ENCODE measurements at regions not wholly inside any gene's neighbourhood (a gene's known extent, or its start where the extent isn't known, plus 50 kb on each side); places are given as distances from the start of the nearest gene placed in this dataset.
"Not testable (repeated sequence)": the region's sequence is repeated elsewhere in the genome, so short reads cannot be mapped to it uniquely, and the experiment has no call there.

DNA sequence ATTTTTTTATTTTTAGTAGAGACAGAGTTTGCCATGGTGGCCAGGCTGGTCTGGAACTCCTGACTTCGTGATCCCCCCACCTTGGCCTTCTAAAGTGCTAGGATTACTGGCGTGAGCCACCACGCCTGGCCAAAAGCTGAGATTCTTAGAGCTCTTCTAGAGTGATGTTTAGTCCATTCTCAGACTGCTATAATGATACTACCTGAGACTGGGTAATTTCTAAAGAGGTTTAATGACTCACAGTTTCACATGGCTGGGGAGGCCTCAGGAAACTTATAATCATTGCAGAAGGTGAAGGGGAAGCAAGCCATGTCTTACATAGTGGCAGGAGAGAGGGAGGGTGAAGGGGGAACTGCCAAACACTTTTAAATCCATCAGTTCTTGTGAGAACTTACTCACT, 1804.9 kb upstream of the LRRTM1 start:
- DNase-seq (ENCODE audit: low spot score): no peak

- no peak for DNase-seq (ENCODE audit: low spot score)
Observed at GRCh38 chr2:82098617-82099016, 1794.1 kb upstream of the LRRTM1 start.

DNA sequence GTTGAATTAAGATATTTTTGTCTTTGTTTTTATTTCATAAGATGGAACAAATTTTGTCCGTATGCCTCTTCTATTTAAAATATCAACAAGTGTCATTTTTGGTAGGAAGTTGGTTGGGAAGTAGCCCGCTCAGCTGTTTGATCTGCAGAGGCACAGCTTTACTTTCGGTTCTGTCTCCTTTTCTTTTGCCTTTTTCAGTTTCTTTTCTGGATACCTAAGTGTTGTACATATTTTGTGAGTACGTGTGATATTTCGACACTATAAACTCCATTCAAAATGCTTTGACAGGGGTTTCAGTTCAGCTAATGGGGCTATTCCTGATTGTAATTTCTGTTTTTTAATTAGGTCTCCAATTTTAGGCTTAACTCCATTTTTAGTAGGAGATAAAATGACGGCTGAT, 1785.0 kb upstream of the LRRTM1 start:
- no peak for DNase-seq (ENCODE audit: low spot score)

- no peak for DNase-seq (ENCODE audit: low spot score)
Observed at GRCh38 chr2:82084679-82085392, 1780.3 kb upstream of the LRRTM1 start.

DNA sequence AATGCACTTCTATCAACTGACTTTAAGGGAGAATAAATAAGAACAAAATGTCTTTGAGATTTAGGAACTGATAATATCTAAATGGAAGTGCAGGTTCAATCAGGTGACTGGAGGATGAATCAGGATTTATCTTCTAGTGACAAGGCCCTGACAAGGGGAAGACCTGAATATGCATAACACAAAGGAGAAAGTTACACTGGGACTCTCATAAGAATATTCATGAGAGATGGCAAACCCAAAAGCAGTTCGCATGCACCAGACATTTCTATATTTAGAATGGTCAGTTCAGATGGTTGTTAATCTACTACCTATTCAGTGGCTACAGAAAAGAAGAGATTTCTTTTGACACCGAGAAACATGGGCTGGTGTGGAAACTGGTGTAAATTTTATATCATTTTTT, 1771.3 kb upstream of the LRRTM1 start:
- no peak for DNase-seq (ENCODE audit: low spot score)

GRCh38 chr2:82062463-82062862, 1757.9 kb upstream of the LRRTM1 start:
- DNase-seq (ENCODE audit: low spot score): no peak

DNA sequence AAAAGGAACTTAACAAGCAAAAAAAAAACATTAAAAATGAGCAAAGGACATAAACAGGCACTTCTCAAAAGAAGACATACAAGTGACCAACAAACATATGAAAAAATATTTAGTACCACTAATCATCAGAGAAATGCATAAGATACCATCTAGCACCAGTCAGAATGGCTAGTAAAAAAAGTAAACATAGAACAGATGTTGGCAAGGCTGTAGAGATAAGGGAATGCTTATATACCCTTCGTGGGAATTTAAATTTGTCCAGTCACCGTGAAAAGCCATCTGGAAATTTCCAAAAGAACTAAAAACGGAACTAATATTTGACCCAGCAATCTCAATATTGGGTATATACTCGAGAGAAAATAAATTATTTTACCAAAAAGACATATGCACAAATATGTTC, 1751.3 kb upstream of the LRRTM1 start:
- no peak for DNase-seq (ENCODE audit: low spot score)

DNA sequence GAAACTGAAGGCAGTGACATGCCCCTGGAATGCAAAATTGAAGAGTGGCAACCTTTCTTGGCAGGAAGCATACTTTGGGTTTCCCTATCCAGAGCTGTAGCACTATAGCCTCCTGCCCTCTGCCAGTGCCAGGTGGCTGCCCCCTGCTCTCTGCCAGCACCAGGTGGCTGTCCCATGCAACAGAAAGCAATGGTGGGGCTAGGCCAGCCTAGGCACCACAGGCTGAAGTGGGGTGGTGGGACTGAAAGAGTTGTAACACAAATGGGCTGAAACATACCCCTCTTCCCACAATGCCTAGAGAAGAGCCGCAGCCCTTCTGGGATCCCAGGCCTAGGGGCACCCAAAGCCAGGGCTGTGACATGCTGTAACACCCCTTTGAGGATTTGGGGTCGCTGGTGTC, 1739.3 kb upstream of the LRRTM1 start:
- no peak for DNase-seq (ENCODE audit: low spot score)

GRCh38 chr2:82027921-82028615, 1723.5 kb upstream of the LRRTM1 start:
- peak; percentile 2 for DNase-seq (ENCODE audit: low spot score)

GRCh38 chr2:82023710-82024109, 1719.2 kb upstream of the LRRTM1 start:
- no peak for DNase-seq (ENCODE audit: low spot score)

DNA sequence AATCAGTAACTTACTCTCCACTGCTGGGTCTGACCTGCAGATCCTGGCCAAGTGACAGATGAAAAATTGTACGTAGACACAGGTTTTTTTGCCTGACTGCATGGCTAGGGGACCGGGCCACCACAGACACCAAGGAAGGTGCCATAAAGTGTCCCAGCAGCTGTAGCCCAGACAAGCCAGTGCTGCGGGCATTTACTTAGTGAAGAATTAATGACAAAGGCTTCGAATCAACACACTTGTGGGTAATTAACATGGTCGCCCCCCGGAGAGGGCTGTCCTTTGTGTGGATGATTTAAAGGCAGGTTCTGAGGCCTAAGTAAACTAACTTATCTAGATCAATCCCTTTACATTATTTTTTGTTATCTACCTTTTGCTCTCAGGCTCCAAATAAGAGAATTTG, 1709.1 kb upstream of the LRRTM1 start:
- no peak for DNase-seq (ENCODE audit: low spot score)

DNA sequence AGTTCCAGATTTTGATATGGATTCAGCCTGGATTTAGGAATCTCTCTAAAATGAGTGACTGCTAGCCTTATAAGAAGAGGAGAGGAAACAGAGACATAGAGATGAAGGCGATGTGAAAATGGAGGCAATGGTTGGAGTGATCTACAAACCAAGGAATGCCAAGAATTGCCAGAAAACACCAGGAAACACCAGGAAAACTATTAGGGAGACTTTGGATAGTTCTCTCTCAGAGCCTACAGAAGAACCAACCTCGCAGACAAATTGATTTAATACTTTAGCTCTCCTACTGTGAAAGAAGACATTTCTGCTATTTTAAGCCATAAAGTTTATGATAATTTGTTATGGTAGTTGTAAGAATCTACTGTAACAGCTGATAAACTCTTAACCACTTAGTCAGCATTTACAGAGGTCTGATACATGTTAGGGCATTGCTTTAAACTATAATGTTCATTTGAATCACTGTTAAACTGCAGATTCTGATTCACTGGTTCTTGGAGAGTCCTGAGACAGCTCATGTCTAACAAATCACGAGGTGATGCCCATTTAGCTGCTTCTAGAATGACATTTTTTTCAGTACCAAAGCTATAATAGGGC, 1702.6 kb upstream of the LRRTM1 start:
- DNase-seq (ENCODE audit: low spot score): no peak

- not testable (repeated sequence) for DNase-seq (ENCODE audit: low spot score)
Observed at GRCh38 chr2:82005889-82006288, 1701.3 kb upstream of the LRRTM1 start.

GRCh38 chr2:82001614-82002013, 1697.1 kb upstream of the LRRTM1 start:
- no peak for DNase-seq (ENCODE audit: low spot score)

DNA sequence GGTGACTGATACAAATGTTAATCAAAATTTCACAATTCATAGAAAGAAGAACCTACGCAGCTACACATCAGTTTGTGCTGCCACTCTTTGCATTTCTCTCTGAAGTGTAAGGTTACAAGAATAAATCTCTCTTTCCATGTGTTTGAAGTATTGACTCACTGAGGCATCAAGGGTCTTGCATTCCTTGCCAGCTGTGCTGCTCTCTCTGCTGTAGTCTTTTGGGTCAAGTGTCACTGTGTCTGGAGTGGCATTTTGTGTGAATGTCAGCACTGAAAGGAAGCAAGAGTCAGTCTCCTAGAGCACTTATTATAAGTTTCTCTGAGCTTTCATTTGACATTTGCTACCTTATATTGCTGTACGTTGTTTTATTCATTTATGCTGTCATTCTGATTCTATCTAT, 1696.1 kb upstream of the LRRTM1 start:
- DNase-seq (ENCODE audit: low spot score): no peak

DNA sequence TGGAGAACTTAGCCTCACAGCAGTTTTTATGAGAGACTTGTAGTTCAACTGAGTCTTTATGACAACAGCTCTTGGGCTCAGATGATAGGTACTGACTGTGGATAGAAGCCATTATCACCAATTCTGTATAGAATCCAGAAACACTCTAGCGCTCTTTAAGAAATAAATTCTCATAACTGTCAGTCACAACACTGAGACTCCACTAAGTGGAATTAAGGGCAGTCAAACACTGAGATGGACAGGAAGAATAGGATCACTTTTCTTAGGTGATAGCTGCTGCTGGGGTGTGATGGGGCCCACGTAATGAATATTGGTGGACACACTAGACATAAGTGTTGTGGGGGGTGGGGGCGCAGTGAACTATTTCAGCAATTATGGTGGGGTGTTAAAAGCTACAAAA, 1691.8 kb upstream of the LRRTM1 start:
- no peak for DNase-seq (ENCODE audit: low spot score)

DNA sequence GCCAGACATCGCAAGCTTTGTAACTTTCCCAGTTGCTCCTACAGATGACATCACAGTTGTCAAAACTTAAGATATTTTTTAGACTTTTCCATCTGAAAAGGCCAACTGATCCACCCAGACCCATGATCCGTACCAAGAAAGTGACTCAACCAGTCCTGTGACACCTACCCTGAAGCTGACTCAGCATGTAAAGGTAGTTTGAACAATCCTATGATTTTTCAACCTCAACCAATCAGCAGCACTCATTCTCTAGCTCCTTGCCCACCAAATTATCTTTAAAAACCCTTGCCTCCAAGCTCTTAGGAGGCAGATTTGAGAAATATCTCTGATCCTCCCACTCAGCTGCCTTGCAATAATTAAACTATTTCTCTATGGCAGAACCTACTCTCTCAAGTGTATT, 1686.7 kb upstream of the LRRTM1 start:
- DNase-seq (ENCODE audit: low spot score): no peak

DNA sequence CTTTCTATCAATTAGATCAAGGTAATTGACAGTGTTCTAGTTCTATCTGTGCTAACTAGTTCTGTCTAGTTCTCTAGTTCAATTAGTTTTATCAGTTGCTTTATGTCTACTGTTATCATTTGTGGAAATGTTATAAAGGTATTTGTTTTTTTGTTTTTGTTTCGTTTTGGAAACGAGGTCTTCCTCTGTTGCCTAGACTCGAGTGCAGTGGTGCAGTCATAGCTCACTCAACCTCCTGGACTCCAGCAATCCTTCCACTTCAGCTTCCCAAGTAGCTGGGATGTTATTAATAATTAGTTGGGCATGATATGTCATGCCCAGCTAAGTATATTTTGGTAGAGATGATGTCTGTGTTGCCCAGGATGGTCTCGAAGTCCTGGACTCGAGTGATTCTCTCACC, 1682.8 kb upstream of the LRRTM1 start:
- no peak for DNase-seq (ENCODE audit: low spot score)

DNA sequence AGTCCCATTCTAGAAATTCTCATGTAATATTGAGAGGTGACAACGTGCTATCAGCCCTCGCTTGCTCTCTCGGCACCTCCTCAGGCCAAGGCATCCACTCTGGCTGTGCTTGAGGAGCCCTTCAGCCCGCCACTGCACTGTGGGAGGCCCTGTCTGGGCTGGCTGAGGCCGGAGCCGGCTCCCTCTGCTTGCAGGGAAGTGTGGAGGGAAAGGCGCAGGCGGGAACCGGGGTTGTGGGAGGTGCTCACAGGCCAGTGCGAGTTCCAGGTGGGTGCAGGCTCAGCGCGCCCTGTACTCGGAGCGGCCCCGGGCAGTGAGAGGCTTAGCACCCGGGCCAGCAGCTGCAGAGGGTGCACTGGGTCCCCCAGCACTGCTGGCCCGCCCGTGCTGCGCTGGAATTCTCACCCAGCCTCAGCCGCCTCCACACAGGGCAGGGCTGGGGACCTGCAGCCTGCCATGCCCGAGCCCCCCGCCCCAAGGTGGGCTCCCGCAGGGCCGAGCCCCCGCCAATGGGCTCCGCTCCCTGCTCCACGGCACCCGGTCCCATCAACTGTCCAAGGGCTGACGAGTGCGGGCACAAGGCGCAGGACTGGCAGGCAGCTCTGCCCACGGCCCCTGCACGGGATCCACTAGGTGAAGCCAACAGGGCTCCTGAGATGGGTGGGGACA, 1680.6 kb upstream of the LRRTM1 start:
- DNase-seq (ENCODE audit: low spot score): no peak

DNA sequence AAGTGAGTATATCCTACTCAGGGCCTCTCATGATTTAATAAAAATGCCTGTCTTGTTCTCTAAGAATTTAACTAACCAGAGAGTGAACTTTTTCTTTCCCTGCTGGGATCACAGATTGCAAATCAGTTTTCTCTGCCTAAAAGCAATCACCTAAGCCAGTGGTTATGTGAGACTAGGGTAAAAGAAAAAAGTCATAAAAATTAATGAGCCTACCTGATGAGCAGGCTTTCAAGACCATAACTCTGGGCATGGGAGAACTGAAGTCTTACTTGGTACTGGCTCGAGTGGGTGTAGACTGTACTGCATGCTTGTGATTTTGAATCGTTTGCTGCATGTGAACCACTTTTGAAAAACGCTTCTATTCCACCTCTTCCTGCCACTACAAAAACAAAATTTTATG, 1677.0 kb upstream of the LRRTM1 start:
- DNase-seq (ENCODE audit: low spot score): no peak

- no peak for DNase-seq (ENCODE audit: low spot score)
Observed at GRCh38 chr2:81979086-81979485, 1674.5 kb upstream of the LRRTM1 start.

GRCh38 chr2:81976998-81977397, 1672.4 kb upstream of the LRRTM1 start:
- no peak for DNase-seq (ENCODE audit: low spot score)

GRCh38 chr2:81974216-81974615, 1669.7 kb upstream of the LRRTM1 start:
- DNase-seq (ENCODE audit: low spot score): no peak

All from hematopoietic multipotent progenitor cell treated with erythropoietin and hydrocortisone succinate and interleukin-3 and kit ligand, for 15 days (in vitro differentiated cells).